Pons (tissue), 1 donor: ENCODE measurements at regions not wholly inside any gene's neighbourhood (a gene's known extent, or its start where the extent isn't known, plus 50 kb on each side); places are given as distances from the start of the nearest gene placed in this dataset.
"Not testable (repeated sequence)": the region's sequence is repeated elsewhere in the genome, so short reads cannot be mapped to it uniquely, and the experiment has no call there.

Experiments
- DNase-seq: peaks from one replicate; pipeline ENCODE4 v3.0.0-alpha.2; 2016; ENCODE audit warnings: low spot score

GRCh38 chr2:129009555-129010146 is 691.0 kb upstream of the HS6ST1 start:
- DNase-seq, result no peak

- no peak for DNase-seq
Observed at GRCh38 chr2:129010262-129010661, 691.6 kb upstream of the HS6ST1 start.

- DNase-seq, result no peak
Observed at GRCh38 chr2:129011466-129012061, 692.9 kb upstream of the HS6ST1 start.

GRCh38 chr2:129014432-129014831 is 695.8 kb upstream of the HS6ST1 start:
- DNase-seq, result no peak

- no peak for DNase-seq
Observed at GRCh38 chr2:129015397-129016285, 697.0 kb upstream of the HS6ST1 start.

GRCh38 chr2:129016972-129017371 is 698.3 kb upstream of the HS6ST1 start:
- no peak for DNase-seq

- no peak for DNase-seq
Observed at GRCh38 chr2:129024796-129025195, 706.1 kb upstream of the HS6ST1 start.

- no peak for DNase-seq
Observed at GRCh38 chr2:129035992-129036391, 717.3 kb upstream of the HS6ST1 start.

- not testable (repeated sequence) for DNase-seq
Observed at GRCh38 chr2:129043677-129044076, 725.0 kb upstream of the HS6ST1 start.

GRCh38 chr2:129046475-129046874 is 727.8 kb upstream of the HS6ST1 start:
- DNase-seq, result not testable (repeated sequence)

GRCh38 chr2:129050101-129050500 is 731.4 kb upstream of the HS6ST1 start:
- no peak for DNase-seq

- no peak for DNase-seq
Observed at GRCh38 chr2:129055242-129055641, 736.6 kb upstream of the HS6ST1 start.

GRCh38 chr2:129055824-129056223 is 737.2 kb upstream of the HS6ST1 start:
- no peak for DNase-seq

- no peak for DNase-seq
Observed at GRCh38 chr2:129056309-129056958, 737.8 kb upstream of the HS6ST1 start.

GRCh38 chr2:129056959-129057317 is 738.3 kb upstream of the HS6ST1 start:
- DNase-seq, result no peak

- DNase-seq, result no peak
Observed at GRCh38 chr2:129058981-129059380, 740.3 kb upstream of the HS6ST1 start.

- DNase-seq, result no peak
Observed at GRCh38 chr2:129059476-129059875, 740.8 kb upstream of the HS6ST1 start.

- DNase-seq, result no peak
Observed at GRCh38 chr2:129061069-129061768, 742.6 kb upstream of the HS6ST1 start.

GRCh38 chr2:129061769-129062121 is 743.1 kb upstream of the HS6ST1 start:
- DNase-seq, result no peak

GRCh38 chr2:129062146-129062912 is 743.7 kb upstream of the HS6ST1 start:
- DNase-seq, result no peak

- no peak for DNase-seq
Observed at GRCh38 chr2:129067070-129067469, 748.4 kb upstream of the HS6ST1 start.
